SK-N-SH (cell line): ENCODE measurements at regions not wholly inside any gene's neighbourhood (a gene's known extent, or its start where the extent isn't known, plus 50 kb on each side); places are given as distances from the start of the nearest gene placed in this dataset.
A peak's percentile ranks its signal among the peaks of the same experiment; 100 is the strongest.

Experiments
- CTCF ChIA-PET: fragments of 300-600, 350-600 bp; formaldehyde crosslinking; extraction: SDS; loops from one replicate; lab custom pipeline; 2021; lab: Yijun Ruan, JAX
- POLR2A ChIA-PET: fragments of 350-600 bp; sonication (Branson Sonifier 250); formaldehyde crosslinking; extraction: SDS; loops from one replicate; lab custom pipeline; 2020; ENCODE audit warnings: antibody characterized with exemption, inconsistent platforms; lab: Yijun Ruan, JAX
- DNase-seq: peaks from one replicate; pipeline ENCODE4 v3.0.0; 2012
- H2AFZ ChIP-seq: fragments of 200-600 bp; sonication (generic); 2 replicates; pipeline ENCODE4 v1.8.1; 2016; ENCODE audit warnings: antibody characterized with exemption, mild to moderate bottlenecking, low read depth
- H3F3A ChIP-seq: fragments of 200-600 bp; sonication (generic); replicated peaks from 2 replicates; pipeline ENCODE3; 2016; ENCODE audit warnings: antibody characterized with exemption, mild to moderate bottlenecking; ENCODE audit not compliant: insufficient read depth
- H3K27ac ChIP-seq, 2 experiments: fragments of 200-500 bp in 1 of 2; fragments of 200-600 bp in 1 of 2; sonication (Bioruptor generic) in 1 of 2; sonication (generic), shearing (Covaris generic) in 1 of 2; 2 replicates each; pipeline versions ENCODE4 v1.5.1 to v1.6.1; 2014 to 2016; ENCODE audit warnings: low read depth in 2 of 2, inconsistent platforms in 1 of 2, low read length in 1 of 2, mild to moderate bottlenecking in 1 of 2, mixed read lengths in 1 of 2
- H3K27me3 ChIP-seq: fragments of 200-600 bp; sonication (generic), shearing (Covaris generic); 2 replicates; pipeline ENCODE4 v1.6.1; 2016; ENCODE audit warnings: mixed run types; ENCODE audit not compliant: insufficient read depth
- H3K36me3 ChIP-seq, 2 experiments: fragments of 200-500 bp in 1 of 2; fragments of 200-600 bp in 1 of 2; sonication (Bioruptor generic) in 1 of 2; sonication (generic) in 1 of 2; replicated peaks in 1 of 2; 2 replicates each; pipeline versions ENCODE3 to v1.5.1; 2014 to 2016; ENCODE audit warnings: low read length in 1 of 2, mild to moderate bottlenecking in 1 of 2; ENCODE audit not compliant: insufficient read depth in 2 of 2, control insufficient read depth in 1 of 2
- H3K4me1 ChIP-seq, 2 experiments: fragments of 200-500 bp in 1 of 2; fragments of 200-600 bp in 1 of 2; sonication (Bioruptor generic) in 1 of 2; sonication (generic), shearing (Covaris generic) in 1 of 2; 2 replicates each; pipeline versions ENCODE4 v1.5.1 to v1.6.1; 2014 to 2016; ENCODE audit warnings: low read depth in 1 of 2, low read length in 1 of 2, mixed run types in 1 of 2; ENCODE audit not compliant: insufficient read depth in 2 of 2, control insufficient read depth in 1 of 2
- H3K4me2 ChIP-seq: fragments of 200-600 bp; sonication (generic), shearing (Covaris generic); 2 replicates; pipeline ENCODE4 v1.6.1; 2017; ENCODE audit warnings: mixed run types
- H3K4me3 ChIP-seq, 2 experiments: fragments of 200-500 bp in 1 of 2; fragments of 200-600 bp in 1 of 2; sonication (Bioruptor generic) in 1 of 2; sonication (generic), shearing (Covaris generic) in 1 of 2; 2 replicates each; pipeline versions ENCODE4 v1.5.1 to v1.8.1; 2014 to 2016; ENCODE audit warnings: low read depth in 2 of 2, inconsistent platforms in 1 of 2, low read length in 1 of 2, mild to moderate bottlenecking in 1 of 2, mixed read lengths in 1 of 2, moderate library complexity in 1 of 2
- H3K79me2 ChIP-seq: fragments of 200-600 bp; sonication (generic); 2 replicates; pipeline ENCODE4 v1.8.1; 2017; ENCODE audit warnings: mild to moderate bottlenecking; ENCODE audit not compliant: insufficient read depth
- H3K9ac ChIP-seq: fragments of 200-600 bp; sonication (generic); 2 replicates; pipeline ENCODE4 v1.6.1; 2017; ENCODE audit warnings: mixed run types
- H3K9me2 ChIP-seq: fragments of 200-600 bp; sonication (generic); 2 replicates; pipeline ENCODE4 v1.6.1; 2017; ENCODE audit warnings: mixed run types
- H3K9me3 ChIP-seq: fragments of 200-600 bp; sonication (generic); 2 replicates; pipeline ENCODE4 v1.6.1; 2017; ENCODE audit warnings: mixed run types, mild to moderate bottlenecking, moderate library complexity
- H4K20me1 ChIP-seq: fragments of 200-600 bp; sonication (generic); 2 replicates; pipeline ENCODE4 v1.6.1; 2017; ENCODE audit warnings: mild to moderate bottlenecking, mixed run types; ENCODE audit not compliant: insufficient read depth
- CTCF ChIP-seq: fragments of 200-600 bp; sonication (generic); IDR thresholded peaks from 2 replicates; pipeline ENCODE4 v1.6.1; 2017; ENCODE audit warnings: antibody characterized with exemption, mild to moderate bottlenecking, moderate library complexity
- ELF1 ChIP-seq: IDR thresholded peaks from 2 replicates; pipeline ENCODE4 v1.4.0; 2012
- EP300 ChIP-seq, 2 experiments: IDR thresholded peaks; 2 replicates each; pipeline versions ENCODE4 v1.4.0 to v1.6.1; 2012; ENCODE audit warnings: borderline replicate concordance in 1 of 2, low read depth in 1 of 2, low read length in 1 of 2
- EZH2phosphoT487 ChIP-seq: fragments of 200-600 bp; sonication (generic); IDR thresholded peaks from 2 replicates; pipeline ENCODE4 v1.6.1; 2017; ENCODE audit warnings: low read depth, mixed run types, mild to moderate bottlenecking, antibody characterized with exemption, moderate library complexity, borderline replicate concordance
- FOSL2 ChIP-seq: IDR thresholded peaks from 2 replicates; pipeline ENCODE4 v1.4.0; 2012; ENCODE audit warnings: low read depth, mild to moderate bottlenecking, moderate library complexity, borderline replicate concordance
- FOXJ3 ChIP-seq: sonication (generic); formaldehyde crosslinking; IDR thresholded peaks from 2 replicates; pipeline ENCODE4 v1.5.1; 2020; ENCODE audit warnings: mild to moderate bottlenecking, missing genetic modification reagents
- FOXM1 ChIP-seq: IDR thresholded peaks from 2 replicates; pipeline ENCODE4 v1.4.0; 2012; ENCODE audit warnings: low read depth, mild to moderate bottlenecking
- JUND ChIP-seq: IDR thresholded peaks from 2 replicates; pipeline ENCODE4 v1.4.0; 2012
- MEF2A ChIP-seq: IDR thresholded peaks from 2 replicates; pipeline ENCODE4 v1.4.0; 2012; ENCODE audit warnings: low read depth, borderline replicate concordance
- MXI1 ChIP-seq: IDR thresholded peaks from 2 replicates; pipeline ENCODE4 v1.6.1; 2012; ENCODE audit warnings: mild to moderate bottlenecking, low read depth, low read length, improper control_type of control experiment
- NRF1 ChIP-seq: IDR thresholded peaks from 2 replicates; pipeline ENCODE4 v1.6.1; 2012; ENCODE audit warnings: low read depth, mild to moderate bottlenecking, low read length
- PBX3 ChIP-seq: IDR thresholded peaks from 2 replicates; pipeline ENCODE4; 2012
- POLR2AphosphoS5 ChIP-seq: IDR thresholded peaks from 2 replicates; pipeline ENCODE4 v1.6.1; 2012; ENCODE audit warnings: low read depth, low read length
- RAD21 ChIP-seq: IDR thresholded peaks from 2 replicates; pipeline ENCODE4 v1.6.1; 2012; ENCODE audit warnings: mild to moderate bottlenecking, low read length
- RCOR1 ChIP-seq: fragments of 150-350 bp; IDR thresholded peaks from 2 replicates; pipeline ENCODE4 v1.6.1; 2017; ENCODE audit warnings: antibody characterized with exemption, low read length
- REST ChIP-seq: IDR thresholded peaks from 2 replicates; pipeline ENCODE4 v1.6.1; 2012; ENCODE audit warnings: mild to moderate bottlenecking, low read depth, low read length, moderate library complexity
- RFX5 ChIP-seq: IDR thresholded peaks from 2 replicates; pipeline ENCODE4 v1.6.1; 2012; ENCODE audit warnings: mild to moderate bottlenecking, improper control_type of control experiment, low read length
- RXRA ChIP-seq: IDR thresholded peaks from 2 replicates; pipeline ENCODE4 v1.4.0; 2012; ENCODE audit warnings: low read depth, mild to moderate bottlenecking, borderline replicate concordance
- SMC3 ChIP-seq: IDR thresholded peaks from 2 replicates; pipeline ENCODE4 v1.6.1; 2012; ENCODE audit warnings: low read depth, low read length, improper control_type of control experiment
- TAF1 ChIP-seq: IDR thresholded peaks from 2 replicates; pipeline ENCODE4 v1.6.1; 2012; ENCODE audit warnings: low read depth, mild to moderate bottlenecking, low read length, moderate library complexity, borderline replicate concordance
- TCF12 ChIP-seq: IDR thresholded peaks from 2 replicates; pipeline ENCODE4 v1.4.0; 2012
- TEAD4 ChIP-seq: IDR thresholded peaks from 2 replicates; pipeline ENCODE4 v1.4.0; 2012; ENCODE audit warnings: mild to moderate bottlenecking, borderline replicate concordance; ENCODE audit not compliant: insufficient read depth
- USF2 ChIP-seq: fragments of 150-350 bp; IDR thresholded peaks from 2 replicates; pipeline ENCODE4 v1.6.1; 2017; ENCODE audit warnings: antibody characterized with exemption, low read length, low read depth, borderline replicate concordance
- YY1 ChIP-seq: IDR thresholded peaks from 2 replicates; pipeline ENCODE4 v1.4.0; 2012; ENCODE audit warnings: low read depth, mild to moderate bottlenecking
- ZBTB33 ChIP-seq: IDR thresholded peaks from 2 replicates; pipeline ENCODE4 v1.4.0; 2012; ENCODE audit warnings: low read depth, borderline replicate concordance
- WGBS: methylation state at CpG from one replicate; pipeline ENCODE4 v1.1.6; 2017; ENCODE audit warnings: low lambda C conversion rate; 5-methylcytosine and 5-hydroxymethylcytosine counted together

GRCh38 chr4:176988226-176988625 lies 195.5 kb upstream of the VEGFC start (continued):
- TF ChIP-seq ZBTB33 = peak; percentile 56; the same call in 1 of the 2 replicates
- TF ChIP-seq TEAD4 = peak; percentile 56; the same call in 1 of the 2 replicates
- TF ChIP-seq PBX3 = peak; percentile 60; the same call in 1 of the 2 replicates
- peak; percentile 94 for TF ChIP-seq FOSL2
- TF ChIP-seq YY1 = peak; percentile 68; the same call in 1 of the 2 replicates
- no peak for TF ChIP-seq RAD21
- 0 out of 2 replicates have a peak, but pooled peaks have one; percentile 41 for TF ChIP-seq REST
- no peak for TF ChIP-seq FOXJ3
- TF ChIP-seq USF2 = no peak

GRCh38 chr4:176989186-176989585 lies 196.5 kb upstream of the VEGFC start:
- POLR2A ChIA-PET = no interaction called here
- TF ChIP-seq FOXJ3 (no peak), EP300 (IDR thresholded peaks at IDR 0.05; ENCODE audit: borderline replicate concordance in 1 of 2, low read depth in 1 of 2, low read length in 1 of 2) (no peak), NRF1 (no peak), TCF12 (no peak), EZH2phosphoT487 (no peak), RXRA (no peak), RCOR1 (no peak), SMC3 (no peak), MEF2A (no peak), POLR2AphosphoS5 (no peak), RFX5 (no peak), JUND (no peak), ELF1 (no peak), MXI1 (no peak), TAF1 (no peak), FOXM1 (no peak), RAD21 (no peak), CTCF (no peak), FOSL2 (no peak)

More at GRCh38 chr4:176989186-176989585, 196.5 kb upstream of the VEGFC start:
- H3K4me2 ChIP-seq = no peak overlapping the region
- H3F3A ChIP-seq = peaks cover 23% of the 10 kb centered on the region
- DNase-seq = no peak
- no peaks in the 10 kb centered on the region for H3K4me1 ChIP-seq
- no peak overlapping the region for H3K9ac ChIP-seq
- CTCF ChIA-PET = interaction anchor here (1.8 kb wide), 1 partner anchor 58 kb away, joined by 5 read pairs; no protein-coding TSS in a partner anchor
- H3K27ac ChIP-seq = peak overlapping the region in 1 of 2 experiments; percentile 87; a peak in 2 of 4 replicates
- H2AFZ ChIP-seq = peak overlapping the region; percentile 33; the same call in 1 of the 2 replicates
- no peaks in the 10 kb centered on the region for H3K79me2 ChIP-seq
- peaks cover 6% of the 10 kb centered on the region; the same call in 1 of the 2 replicates for H3K9me3 ChIP-seq
- H3K4me3 ChIP-seq = no peak overlapping the region
- no peaks in the 10 kb centered on the region for H3K36me3 ChIP-seq
- H3K9me2 ChIP-seq = no peaks in the 10 kb centered on the region
- 86% methylated on average over 1 of the region's 1 CpG for WGBS
- H3K27me3 ChIP-seq = no peaks in the 10 kb centered on the region
- H4K20me1 ChIP-seq = no peaks in the 10 kb centered on the region
